Stimulated activated naive CD4-positive, alpha-beta T cell (primary cell): ENCODE measurements at regions not wholly inside any gene's neighbourhood (a gene's known extent, or its start where the extent isn't known, plus 50 kb on each side); places are given as distances from the start of the nearest gene placed in this dataset.
"Not testable (repeated sequence)": the region's sequence is repeated elsewhere in the genome, so short reads cannot be mapped to it uniquely, and the experiment has no call there.

ENCODE experiments used
- DNase-seq, 6 experiments: peaks; one replicate each; lab custom pipeline; 2025; lab: John Stamatoyannopoulos, UW

- no peak for DNase-seq
Observed at GRCh38 chr4:151850791-151851213, 90.0 kb upstream of the GATB start.

- DNase-seq: not testable (repeated sequence)
Observed at GRCh38 chr4:151845551-151845950, 84.7 kb upstream of the GATB start.

DNA sequence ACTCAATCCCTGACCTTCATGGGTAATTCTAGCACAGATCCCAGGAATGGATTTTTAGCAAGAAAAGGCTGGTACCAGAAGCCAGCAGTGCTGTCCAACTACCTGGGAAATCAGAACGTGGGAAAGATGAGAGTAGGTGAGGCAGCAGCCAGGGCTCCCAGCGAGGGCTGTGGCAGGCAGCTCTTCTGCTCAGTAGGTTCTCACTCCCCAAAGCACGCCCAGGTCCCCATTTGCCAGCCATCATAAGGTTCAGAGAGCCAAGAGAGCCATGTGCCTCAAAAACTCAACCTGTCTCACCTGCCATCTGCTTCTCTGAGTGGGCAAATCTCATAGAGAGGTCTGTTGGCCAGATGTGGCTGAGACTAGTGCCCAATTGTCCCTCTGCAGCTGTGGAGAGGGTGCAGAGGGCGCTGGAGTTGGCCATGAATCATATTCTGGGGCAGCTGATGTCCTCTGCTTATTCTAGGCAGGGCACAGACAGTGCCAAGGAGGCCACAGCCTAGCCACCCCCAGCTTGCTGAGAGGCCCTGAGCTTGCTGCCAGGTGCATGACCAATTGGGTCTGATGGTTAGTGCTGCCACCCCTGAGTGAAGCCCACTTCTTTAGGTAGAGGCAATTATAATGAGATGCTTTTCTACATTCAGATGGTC is 81.7 kb upstream of the GATB start:
- no peak for DNase-seq

DNA sequence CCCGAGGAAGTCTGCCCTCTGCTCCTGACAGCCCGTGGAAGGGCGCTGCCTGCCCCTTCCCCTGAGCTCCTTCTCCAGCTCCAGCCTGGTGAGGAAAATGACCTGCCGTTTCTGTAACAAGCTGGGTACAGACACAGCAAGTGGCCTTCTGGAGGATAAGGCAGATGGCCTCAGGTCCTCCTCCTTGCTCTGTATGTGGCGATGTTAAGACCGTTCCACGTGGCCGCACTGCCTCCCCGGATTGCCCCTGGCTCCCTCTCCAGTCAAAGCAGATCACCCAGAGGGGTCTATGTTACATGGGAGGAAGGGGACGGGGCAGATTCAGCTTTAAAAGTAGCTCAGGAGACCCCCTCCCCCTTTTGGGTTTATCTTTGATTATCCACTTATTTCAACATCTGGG is 80.3 kb upstream of the GATB start:
- no peak for DNase-seq

DNA sequence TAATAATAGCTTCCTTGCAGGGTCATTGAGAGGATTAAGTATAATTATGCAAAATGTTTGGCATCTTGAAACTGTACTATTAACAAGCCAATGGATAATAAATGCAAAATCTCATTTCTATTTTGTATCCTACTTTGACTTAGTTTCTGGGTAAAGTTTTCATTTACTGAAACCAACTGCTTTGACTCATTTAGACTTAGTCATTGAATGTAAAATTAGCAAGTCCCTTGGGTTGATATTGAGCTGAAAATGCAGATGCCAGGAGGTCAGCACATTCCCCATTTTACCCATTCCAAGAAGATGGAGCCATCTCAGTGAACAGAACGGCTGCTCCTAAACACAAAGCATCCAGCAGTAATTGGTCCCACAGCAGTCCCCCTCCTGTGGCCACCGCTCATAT is 74.7 kb upstream of the GATB start:
- DNase-seq: no peak

DNA sequence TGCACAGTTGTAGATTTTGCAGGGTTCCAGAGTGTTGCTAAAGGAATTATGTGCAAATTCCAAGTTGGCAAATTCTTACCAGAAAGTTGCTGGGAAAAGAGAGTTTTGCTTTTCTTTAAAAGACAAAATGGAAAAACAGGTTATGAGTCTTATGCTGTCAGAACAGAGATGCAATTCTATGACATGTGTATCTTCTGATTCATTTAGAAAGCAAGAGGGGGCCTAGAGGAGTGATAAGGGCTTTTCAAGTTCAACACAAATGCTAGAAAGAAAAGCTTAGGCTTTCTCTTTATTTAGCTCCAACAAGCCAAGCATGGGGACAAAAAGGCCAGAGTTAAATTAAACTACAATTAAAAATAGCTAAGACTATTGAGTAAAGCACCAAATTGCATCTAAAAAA is 72.4 kb upstream of the GATB start:
- DNase-seq: no peak

- no peak for DNase-seq
Observed at GRCh38 chr4:151831526-151831925, 70.7 kb upstream of the GATB start.

DNA sequence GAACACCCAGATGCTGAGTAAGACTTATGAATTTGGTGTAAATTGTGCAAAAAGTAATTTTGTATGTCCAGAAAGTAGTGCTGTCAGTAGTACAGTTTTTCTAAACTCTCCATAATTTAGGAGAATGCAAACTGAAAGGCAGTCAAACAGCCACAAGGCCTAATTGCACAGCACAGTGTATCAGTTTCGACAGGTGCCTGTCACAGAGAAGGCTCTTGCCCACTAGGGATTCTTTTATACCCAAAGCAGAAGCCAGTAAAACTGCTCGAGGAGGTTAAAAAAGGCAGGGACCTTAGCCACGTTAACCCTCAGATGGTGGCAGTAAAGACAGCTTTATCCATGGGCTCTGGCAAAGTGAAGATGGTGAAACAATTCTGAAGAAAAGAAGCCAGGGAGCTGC is 69.4 kb upstream of the GATB start:
- no peak for DNase-seq

DNA sequence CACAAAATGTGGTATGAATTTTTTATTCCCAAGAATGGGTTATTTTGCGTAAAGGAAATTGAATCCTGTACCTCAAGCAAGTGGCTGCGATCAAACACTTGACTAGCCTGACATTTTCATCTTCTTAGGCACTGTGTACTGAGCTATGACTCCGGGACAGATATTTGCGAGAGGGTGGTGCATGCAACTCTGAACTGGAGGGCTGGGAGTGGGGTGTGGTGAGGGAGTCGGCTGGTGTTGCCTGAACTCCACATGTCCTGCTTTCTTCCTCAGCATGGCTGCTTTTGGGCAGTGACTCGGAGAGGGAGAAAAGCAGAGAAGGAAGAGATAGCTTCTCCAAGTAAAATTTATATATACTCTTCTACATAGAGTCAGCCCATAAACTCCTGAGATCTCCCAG is 68.5 kb upstream of the GATB start:
- DNase-seq: no peak

GRCh38 chr4:151824656-151825055 is 63.8 kb upstream of the GATB start:
- DNase-seq: no peak

GRCh38 chr4:151822331-151822730 is 61.5 kb upstream of the GATB start:
- no peak for DNase-seq

- DNase-seq: no peak
Observed at GRCh38 chr4:151820004-151820403, 59.2 kb upstream of the GATB start.

- no peak for DNase-seq
Observed at GRCh38 chr4:151811403-151811802, 50.6 kb upstream of the GATB start.
